ENCODE measurements at regions not wholly inside any gene's neighbourhood (a gene's known extent, or its start where the extent isn't known, plus 50 kb on each side); places are given as distances from the start of the nearest gene placed in this dataset.

DNA sequence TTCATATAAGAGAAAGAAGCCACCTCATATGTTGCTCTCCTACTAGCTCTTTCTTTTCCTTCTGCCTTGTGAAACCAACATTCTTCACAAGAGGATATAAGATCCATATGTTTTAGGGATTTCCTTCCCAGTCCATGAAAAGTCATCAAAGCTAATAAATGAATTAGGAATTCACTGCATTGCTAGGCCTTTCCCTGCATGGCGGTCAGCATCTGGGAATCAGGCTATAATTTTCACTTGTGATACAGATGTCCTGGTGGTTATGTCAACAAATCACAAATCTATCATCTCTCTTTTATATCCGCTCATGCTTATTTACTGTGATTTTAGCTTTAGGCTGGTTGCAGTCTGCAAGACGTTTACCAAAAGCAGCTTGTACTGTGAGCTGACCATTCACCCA, 510.0 kb downstream of the NLGN4X start:
- intact Hi-C loops (cut with DNase I), result no loop called here
- H3K4me1 ChIP-seq (replicated peaks in 1 of 2), result no peaks in the 10 kb centered on the region
- TF ChIP-seq, protein P1, sequence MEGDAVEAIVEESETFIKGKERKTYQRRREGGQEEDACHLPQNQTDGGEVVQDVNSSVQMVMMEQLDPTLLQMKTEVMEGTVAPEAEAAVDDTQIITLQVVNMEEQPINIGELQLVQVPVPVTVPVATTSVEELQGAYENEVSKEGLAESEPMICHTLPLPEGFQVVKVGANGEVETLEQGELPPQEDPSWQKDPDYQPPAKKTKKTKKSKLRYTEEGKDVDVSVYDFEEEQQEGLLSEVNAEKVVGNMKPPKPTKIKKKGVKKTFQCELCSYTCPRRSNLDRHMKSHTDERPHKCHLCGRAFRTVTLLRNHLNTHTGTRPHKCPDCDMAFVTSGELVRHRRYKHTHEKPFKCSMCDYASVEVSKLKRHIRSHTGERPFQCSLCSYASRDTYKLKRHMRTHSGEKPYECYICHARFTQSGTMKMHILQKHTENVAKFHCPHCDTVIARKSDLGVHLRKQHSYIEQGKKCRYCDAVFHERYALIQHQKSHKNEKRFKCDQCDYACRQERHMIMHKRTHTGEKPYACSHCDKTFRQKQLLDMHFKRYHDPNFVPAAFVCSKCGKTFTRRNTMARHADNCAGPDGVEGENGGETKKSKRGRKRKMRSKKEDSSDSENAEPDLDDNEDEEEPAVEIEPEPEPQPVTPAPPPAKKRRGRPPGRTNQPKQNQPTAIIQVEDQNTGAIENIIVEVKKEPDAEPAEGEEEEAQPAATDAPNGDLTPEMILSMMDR (IDR thresholded peaks at IDR 0.05), result no peak
- no peaks in the 10 kb centered on the region for H3K9me3 ChIP-seq (replicated peaks in 1 of 3)
- H3K27ac ChIP-seq, result no peak overlapping the region
- WGBS, 4 donors, result 48 to 56% (median 53%) methylated on average over 3 of the region's 3 CpGs
- DNase-seq, result no peak
- H3K36me3 ChIP-seq (replicated peaks in 1 of 2), result no peaks in the 10 kb centered on the region
- H3K4me3 ChIP-seq, result no peak overlapping the region
- H3K27me3 ChIP-seq, result no peaks in the 10 kb centered on the region

DNA sequence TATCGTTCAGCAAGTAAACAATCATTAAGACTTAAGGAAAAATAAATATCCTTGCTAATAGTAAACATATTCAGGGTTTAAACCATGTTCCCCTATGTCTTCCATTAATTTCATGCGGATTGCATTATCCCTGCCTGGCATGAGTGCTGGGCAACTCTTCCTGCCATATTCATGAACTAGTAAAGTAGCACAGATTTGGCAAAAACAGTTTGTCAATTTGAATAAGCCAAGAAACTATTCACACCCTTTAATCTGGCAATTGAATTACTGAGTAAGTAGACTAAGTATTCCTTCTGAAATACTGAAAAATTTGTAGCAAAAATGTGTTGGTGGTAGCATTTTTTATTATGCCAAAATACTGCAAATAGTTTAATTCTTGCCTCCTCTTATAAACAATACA, 512.0 kb downstream of the NLGN4X start:
- Histone ChIP-seq H3K36me3 (replicated peaks in 1 of 2) (no peaks in the 10 kb centered on the region), H3K4me1 (replicated peaks in 1 of 2) (no peaks in the 10 kb centered on the region), H3K27me3 (no peaks in the 10 kb centered on the region), H3K9me3 (replicated peaks in 1 of 3) (no peaks in the 10 kb centered on the region), H3K4me3 (no peak overlapping the region), H3K27ac (no peak overlapping the region)
- no peak for DNase-seq
- 65 to 79% (median 68%) methylated on average over 2 of the region's 2 CpGs for WGBS, 4 donors
- no peak for TF ChIP-seq POLR2A (IDR thresholded peaks at IDR 0.05)
- TF ChIP-seq, protein P1 (IDR thresholded peaks at IDR 0.05), result no peak
- intact Hi-C loops (cut with DNase I), result no loop called here

DNA sequence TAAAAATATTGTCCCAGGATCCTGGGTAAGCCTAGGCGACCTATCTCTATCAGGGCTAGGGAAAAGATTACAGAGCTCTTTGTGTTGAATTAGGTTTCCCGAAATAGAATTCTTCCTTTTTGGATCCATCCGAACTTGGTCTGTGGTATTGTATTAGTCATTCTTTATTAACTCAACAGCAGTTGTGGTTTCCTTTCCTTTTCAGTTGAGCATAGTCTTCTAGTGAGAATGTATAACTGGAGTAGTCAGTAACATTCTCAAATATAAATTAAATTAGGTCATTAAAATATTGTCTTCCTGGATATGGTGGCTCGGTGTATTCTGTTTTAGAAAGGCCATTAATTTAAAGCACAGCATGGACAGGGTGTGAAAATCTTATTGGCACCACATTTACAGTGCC, 520.4 kb downstream of the NLGN4X start:
- Histone ChIP-seq H3K36me3 (replicated peaks in 1 of 2) (no peaks in the 10 kb centered on the region), H3K4me1 (replicated peaks in 1 of 2) (no peaks in the 10 kb centered on the region), H3K4me3 (no peak overlapping the region), H3K27ac (no peak overlapping the region), H3K9me3 (replicated peaks in 1 of 3) (no peaks in the 10 kb centered on the region), H3K27me3 (no peaks in the 10 kb centered on the region)
- no peak for DNase-seq
- intact Hi-C loops (cut with DNase I), result no loop called here
- TF ChIP-seq, protein P1 (IDR thresholded peaks at IDR 0.05), result no peak
- TF ChIP-seq POLR2A (IDR thresholded peaks at IDR 0.05), result no peak
- whole genome bisulfite sequencing, 4 donors, result 33 to 61% (median 54%) methylated on average over 4 of the region's 4 CpGs

DNA sequence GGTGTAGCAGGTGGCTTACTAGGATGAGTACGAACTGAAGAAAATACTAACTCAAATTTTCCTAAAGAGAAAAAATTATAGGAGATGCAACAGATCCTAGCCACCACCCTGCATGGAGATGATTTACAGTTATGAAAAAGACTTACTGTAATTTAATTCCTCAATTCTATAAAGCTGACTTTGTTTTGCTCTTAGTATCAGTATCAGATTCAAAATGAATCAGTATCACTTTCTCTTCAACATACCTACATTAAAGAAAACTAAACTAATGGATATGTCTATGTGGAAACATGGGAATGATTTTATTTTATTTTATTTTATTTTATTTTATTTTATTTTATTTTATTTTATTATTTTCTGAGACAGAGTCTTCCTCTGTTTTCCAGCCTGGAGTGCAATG, 525.8 kb downstream of the NLGN4X start:
- 77 to 96% (median 88%) methylated on average over 1 of the region's 1 CpG for WGBS, 4 donors
- no peak for DNase-seq
- Histone ChIP-seq H3K36me3 (replicated peaks in 1 of 2) (no peaks in the 10 kb centered on the region), H3K27ac (no peak overlapping the region), H3K9me3 (replicated peaks in 1 of 3) (no peaks in the 10 kb centered on the region), H3K4me1 (replicated peaks in 1 of 2) (no peaks in the 10 kb centered on the region), H3K4me3 (no peak overlapping the region), H3K27me3 (no peaks in the 10 kb centered on the region)
- intact Hi-C loops (cut with DNase I), result no loop called here
- TF ChIP-seq, protein P1 (IDR thresholded peaks at IDR 0.05), result no peak
- TF ChIP-seq POLR2A (IDR thresholded peaks at IDR 0.05), result no peak
